ENCODE measurements at regions not wholly inside any gene's neighbourhood (a gene's known extent, or its start where the extent isn't known, plus 50 kb on each side); places are given as distances from the start of the nearest gene placed in this dataset.

DNA sequence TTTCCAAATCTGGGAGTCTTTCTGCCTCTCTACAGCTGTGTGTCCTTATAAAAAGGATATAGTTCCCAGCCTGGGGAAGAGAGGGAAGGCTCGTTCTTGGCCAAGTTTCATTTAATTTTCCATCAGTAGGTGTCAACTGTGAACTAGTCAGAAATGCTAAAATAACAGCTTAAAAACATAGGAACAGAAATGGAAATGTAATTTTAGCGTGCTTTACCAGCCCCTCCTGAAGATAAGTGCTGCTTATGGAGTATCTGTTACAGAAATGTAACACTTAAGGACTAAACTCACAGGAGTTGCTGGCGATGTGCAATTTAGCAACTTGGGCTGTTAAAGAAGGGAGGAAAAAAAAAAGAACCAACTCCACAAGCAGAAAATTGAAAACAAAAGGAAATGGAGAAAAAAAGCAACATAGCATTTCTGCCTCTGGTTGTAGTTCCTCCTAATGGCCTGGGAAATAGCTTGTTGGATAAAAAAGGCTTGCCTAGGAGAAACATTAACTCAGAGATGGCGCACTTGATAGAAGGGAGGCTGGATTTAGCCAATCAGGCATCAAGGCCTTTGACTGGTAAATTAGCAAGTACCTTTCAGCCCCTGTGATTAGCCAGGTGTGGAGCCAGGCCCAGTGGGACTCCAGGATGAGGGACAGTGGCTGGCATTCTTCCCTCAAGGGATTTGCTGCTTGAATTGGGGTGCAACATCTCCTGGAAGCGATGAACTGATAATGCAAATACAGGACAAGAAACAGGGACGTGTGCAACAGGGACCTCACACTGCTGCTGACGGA, 84.3 kb downstream of the RPLP1 start:
- TF ChIP-seq POLR2A (IDR thresholded peaks at IDR 0.05; ENCODE audit: low read length) (no peak), GATA1 (IDR thresholded peaks at IDR 0.05; ENCODE audit: low read depth, low read length) (no peak)
